A549 (cell line): ENCODE measurements at regions not wholly inside any gene's neighbourhood (a gene's known extent, or its start where the extent isn't known, plus 50 kb on each side); places are given as distances from the start of the nearest gene placed in this dataset.

Experiments
- ATAC-seq, 2 experiments: fragments of 200-7000 bp in 1 of 2; fragments of >200 bp in 1 of 2; cut with Nextera tagmentation in 1 of 2; cut with Tn5 transposase in 1 of 2; 3 replicates each; pipeline versions ENCODE4 v1.8.0 to v1.9.1; 2018 to 2020; ENCODE audit warnings: mild to moderate bottlenecking in 1 of 2, moderate library complexity in 1 of 2
- CTCF ChIA-PET: fragments of 300-600 bp; sonication (Branson Sonifier 250); formaldehyde crosslinking; extraction: SDS; loops from one replicate; lab custom pipeline; 2021; ENCODE audit warnings: antibody characterized with exemption, inconsistent platforms; lab: Yijun Ruan, JAX
- POLR2A ChIA-PET: fragments of 350-600 bp; formaldehyde crosslinking; extraction: SDS; loops from one replicate; lab custom pipeline; 2021; ENCODE audit warnings: antibody characterized with exemption, inconsistent platforms; lab: Yijun Ruan, JAX
- DNase-seq, 2 experiments: peaks; one replicate each; pipeline versions ENCODE4 v3.0.0 to v3.0.0-alpha.2; 2011 to 2016; ENCODE audit warnings: low read depth in 1 of 2, low spot score in 1 of 2
- FAIRE-seq: peaks from 2 replicates; lab custom pipeline; 2011; peaks lifted over from hg19 to GRCh38; lab: Jason Lieb, UNC
- H3K27ac ChIP-seq, 2 experiments: fragments of >200 bp; sonication (Bioruptor Twin); formaldehyde crosslinking; 3 replicates each; pipeline ENCODE4 v1.5.1; 2016 to 2017
- H3K4me1 ChIP-seq: fragments of >200 bp; sonication (Bioruptor Twin); formaldehyde crosslinking; 3 replicates; pipeline ENCODE4 v1.6.1; 2016
- H3K4me2 ChIP-seq: fragments of >200 bp; sonication (Bioruptor Twin); formaldehyde crosslinking; 3 replicates; pipeline ENCODE4 v1.6.1; 2016
- H3K4me3 ChIP-seq: fragments of >200 bp; sonication (Bioruptor Twin); formaldehyde crosslinking; 3 replicates; pipeline ENCODE4 v1.5.1; 2016
- H3K9me3 ChIP-seq: fragments of >200 bp; sonication (Bioruptor Twin); formaldehyde crosslinking; 3 replicates; pipeline ENCODE4 v1.6.1; 2016
- BHLHE40 ChIP-seq: IDR thresholded peaks from 2 replicates; pipeline ENCODE4 v1.6.1; 2012; ENCODE audit warnings: low read depth, low read length, inconsistent platforms
- CBX2 ChIP-seq: fragments of 200-600 bp; sonication (generic); IDR thresholded peaks from 2 replicates; pipeline ENCODE4 v1.6.1; 2016; ENCODE audit warnings: low read depth, mild to moderate bottlenecking, borderline replicate concordance
- CHD2 ChIP-seq: fragments of 150-350 bp; IDR thresholded peaks from 2 replicates; pipeline ENCODE4 v1.6.1; 2014; ENCODE audit warnings: low read length; ENCODE audit not compliant: partially characterized antibody
- CHD4 ChIP-seq: fragments of 200-600 bp; sonication (generic); IDR thresholded peaks from 2 replicates; pipeline ENCODE4 v1.6.1; 2016; ENCODE audit warnings: antibody characterized with exemption, mild to moderate bottlenecking, borderline replicate concordance
- EHF ChIP-seq: fragments of 250-450 bp; sonication (Bioruptor Pico); IDR thresholded peaks from 2 replicates; pipeline ENCODE4 v1.5.0; 2020; ENCODE audit warnings: mild to moderate bottlenecking
- ESRRA ChIP-seq: fragments of 150-350 bp; IDR thresholded peaks from 2 replicates; pipeline ENCODE4 v1.6.1; 2014; ENCODE audit warnings: mild to moderate bottlenecking, low read length, borderline replicate concordance
- HEYL ChIP-seq: fragments of 250-450 bp; sonication (Bioruptor Pico); IDR thresholded peaks from 2 replicates; pipeline ENCODE4 v1.8.0; 2021; ENCODE audit warnings: mild to moderate bottlenecking, moderate library complexity
- HOXA7 ChIP-seq: fragments of 250-450 bp; sonication (Bioruptor Pico); IDR thresholded peaks from 2 replicates; pipeline ENCODE4 v1.5.0; 2020; ENCODE audit warnings: mild to moderate bottlenecking, moderate library complexity
- JUNB ChIP-seq: fragments of >200 bp; sonication (Bioruptor Twin); formaldehyde crosslinking; IDR thresholded peaks from 2 replicates; pipeline ENCODE4 v1.6.1; 2016
- KDM1A ChIP-seq: fragments of 200-600 bp; sonication (generic); IDR thresholded peaks from 2 replicates; pipeline ENCODE4 v1.6.1; 2016; ENCODE audit warnings: low read depth, mild to moderate bottlenecking
- KDM5A ChIP-seq: fragments of 200-600 bp; sonication (generic); IDR thresholded peaks from 2 replicates; pipeline ENCODE4 v1.6.1; 2016; ENCODE audit warnings: antibody characterized with exemption, mild to moderate bottlenecking
- MAZ ChIP-seq: fragments of 150-350 bp; IDR thresholded peaks from 2 replicates; pipeline ENCODE4 v1.6.1; 2014; ENCODE audit warnings: antibody characterized with exemption, low read depth, low read length, borderline replicate concordance
- NFE2L2 ChIP-seq: fragments of 150-350 bp; conservative IDR thresholded peaks from 2 replicates; pipeline ENCODE4 v1.6.1; 2014; ENCODE audit warnings: low read length
- POLR2A ChIP-seq: IDR thresholded peaks from 2 replicates; pipeline ENCODE4 v1.6.1; 2012; ENCODE audit warnings: mild to moderate bottlenecking, low read length
- POLR2AphosphoS2 ChIP-seq: conservative IDR thresholded peaks from 2 replicates; pipeline ENCODE4 v1.6.1; 2012; ENCODE audit warnings: low read length, improper control_type of control experiment, inconsistent platforms
- RARB ChIP-seq: fragments of 250-450 bp; sonication (Bioruptor Pico); IDR thresholded peaks from 2 replicates; pipeline ENCODE4 v1.8.0; 2021; ENCODE audit warnings: mild to moderate bottlenecking, moderate library complexity
- SREBF2 ChIP-seq: fragments of 450-650 bp; IDR thresholded peaks from 2 replicates; pipeline ENCODE4 v1.6.1; 2014; ENCODE audit warnings: mild to moderate bottlenecking, moderate library complexity
- TP53 ChIP-seq: fragments of 250-450 bp; sonication (Bioruptor Pico); IDR thresholded peaks from 2 replicates; pipeline ENCODE4 v1.5.0; 2021; ENCODE audit warnings: mild to moderate bottlenecking, moderate library complexity
- ZFP36 ChIP-seq: fragments of 450-650 bp; IDR thresholded peaks from 2 replicates; pipeline ENCODE4 v1.6.1; 2014; ENCODE audit warnings: borderline replicate concordance; ENCODE audit not compliant: partially characterized antibody
- ZNF302 ChIP-seq: fragments of 250-450 bp; sonication (Bioruptor Pico); IDR thresholded peaks from 2 replicates; pipeline ENCODE4 v1.9.0; 2021; ENCODE audit warnings: inconsistent platforms, mild to moderate bottlenecking, moderate library complexity
- WGBS: methylation state at CpG from one replicate; pipeline ENCODE4 v1.1.6; 2017; ENCODE audit errors: missing lambda C conversion rate; 5-methylcytosine and 5-hydroxymethylcytosine counted together
- TF ChIP-seq, protein P1 (sequence below): fragments of >200 bp; sonication (Bioruptor Twin); formaldehyde crosslinking; IDR thresholded peaks from 2 replicates; pipeline ENCODE4 v1.6.1; 2016
- TF ChIP-seq, protein P2 (sequence below): fragments of 150-350 bp; IDR thresholded peaks from 2 replicates; pipeline ENCODE4 v1.6.1; 2014; ENCODE audit warnings: low read depth, mild to moderate bottlenecking, low read length
- TF ChIP-seq, protein P3 (sequence below): IDR thresholded peaks from 2 replicates; pipeline ENCODE4 v1.6.1; 2012
- TF ChIP-seq, protein P4 (sequence below): IDR thresholded peaks from 2 replicates; pipeline ENCODE4 v1.6.1; 2012; ENCODE audit warnings: low read depth, borderline replicate concordance
- TF ChIP-seq, protein P5 (sequence below): fragments of >200 bp; sonication (Bioruptor Twin); formaldehyde crosslinking; IDR thresholded peaks from 3 replicates; pipeline ENCODE4 v1.5.1; 2016
- TF ChIP-seq, protein P6 (sequence below): fragments of 200-600 bp; sonication (generic); IDR thresholded peaks from 2 replicates; pipeline ENCODE4 v1.6.1; 2016; ENCODE audit warnings: antibody characterized with exemption, mild to moderate bottlenecking, moderate library complexity

DNA sequence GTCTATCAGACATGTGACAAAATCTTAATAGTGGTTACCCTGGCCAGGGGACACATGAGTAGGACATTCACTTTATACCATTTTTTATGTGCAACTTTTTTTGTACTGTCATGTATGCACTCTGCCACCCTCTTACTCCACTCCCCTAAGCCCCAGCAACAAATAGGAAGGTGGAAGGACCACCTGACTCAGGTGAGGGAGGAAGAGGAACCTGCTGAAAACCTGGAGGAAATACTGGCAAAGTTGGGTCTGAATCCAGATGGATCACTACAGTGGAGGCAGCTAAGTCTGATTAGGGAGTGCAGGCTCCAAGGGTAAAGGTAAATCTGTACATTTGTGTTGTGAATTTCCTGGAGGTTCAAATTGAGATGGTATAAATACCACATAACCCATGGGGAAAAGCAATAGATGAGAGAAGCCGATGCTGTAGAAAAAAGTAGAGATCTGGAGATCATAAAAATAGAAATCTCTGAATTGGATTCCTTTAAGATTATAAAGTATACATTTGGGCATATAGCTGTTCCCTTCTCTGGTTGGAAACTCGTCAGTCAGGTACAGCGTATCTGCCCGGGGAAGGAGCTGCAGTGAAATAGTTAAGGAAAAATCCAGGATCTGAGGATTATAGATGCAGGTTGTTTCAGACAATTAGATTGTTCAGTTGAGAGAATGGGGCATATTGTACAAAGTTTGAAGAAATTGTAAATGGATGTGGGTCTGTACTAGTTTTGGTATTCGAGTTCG lies 52.2 kb upstream of the OR9Q1 start:
- TF ChIP-seq TP53 (CRISPR knock-in tag), result no peak
- no peak for TF ChIP-seq ZFP36
- TF ChIP-seq CBX2, result no peak
- no peak for TF ChIP-seq RARB (CRISPR knock-in tag)
- TF ChIP-seq SREBF2, result no peak
- TF ChIP-seq, protein P1, sequence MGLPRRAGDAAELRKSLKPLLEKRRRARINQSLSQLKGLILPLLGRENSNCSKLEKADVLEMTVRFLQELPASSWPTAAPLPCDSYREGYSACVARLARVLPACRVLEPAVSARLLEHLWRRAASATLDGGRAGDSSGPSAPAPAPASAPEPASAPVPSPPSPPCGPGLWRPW, result no peak
- no peak for TF ChIP-seq HOXA7
- no peak for TF ChIP-seq NFE2L2
- TF ChIP-seq KDM1A, result no peak
- TF ChIP-seq, protein P2, sequence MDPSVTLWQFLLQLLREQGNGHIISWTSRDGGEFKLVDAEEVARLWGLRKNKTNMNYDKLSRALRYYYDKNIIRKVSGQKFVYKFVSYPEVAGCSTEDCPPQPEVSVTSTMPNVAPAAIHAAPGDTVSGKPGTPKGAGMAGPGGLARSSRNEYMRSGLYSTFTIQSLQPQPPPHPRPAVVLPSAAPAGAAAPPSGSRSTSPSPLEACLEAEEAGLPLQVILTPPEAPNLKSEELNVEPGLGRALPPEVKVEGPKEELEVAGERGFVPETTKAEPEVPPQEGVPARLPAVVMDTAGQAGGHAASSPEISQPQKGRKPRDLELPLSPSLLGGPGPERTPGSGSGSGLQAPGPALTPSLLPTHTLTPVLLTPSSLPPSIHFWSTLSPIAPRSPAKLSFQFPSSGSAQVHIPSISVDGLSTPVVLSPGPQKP, result no peak
- TF ChIP-seq, protein P3, sequence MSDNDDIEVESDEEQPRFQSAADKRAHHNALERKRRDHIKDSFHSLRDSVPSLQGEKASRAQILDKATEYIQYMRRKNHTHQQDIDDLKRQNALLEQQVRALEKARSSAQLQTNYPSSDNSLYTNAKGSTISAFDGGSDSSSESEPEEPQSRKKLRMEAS, result no peak
- TF ChIP-seq CHD4, result no peak
- TF ChIP-seq MAZ, result no peak
- TF ChIP-seq, protein P4, sequence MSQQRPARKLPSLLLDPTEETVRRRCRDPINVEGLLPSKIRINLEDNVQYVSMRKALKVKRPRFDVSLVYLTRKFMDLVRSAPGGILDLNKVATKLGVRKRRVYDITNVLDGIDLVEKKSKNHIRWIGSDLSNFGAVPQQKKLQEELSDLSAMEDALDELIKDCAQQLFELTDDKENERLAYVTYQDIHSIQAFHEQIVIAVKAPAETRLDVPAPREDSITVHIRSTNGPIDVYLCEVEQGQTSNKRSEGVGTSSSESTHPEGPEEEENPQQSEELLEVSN, result no peak
- no peak for TF ChIP-seq CHD2
- TF ChIP-seq ZNF302 (CRISPR knock-in tag), result no peak
- TF ChIP-seq EHF (CRISPR knock-in tag), result no peak
- TF ChIP-seq, protein P5, sequence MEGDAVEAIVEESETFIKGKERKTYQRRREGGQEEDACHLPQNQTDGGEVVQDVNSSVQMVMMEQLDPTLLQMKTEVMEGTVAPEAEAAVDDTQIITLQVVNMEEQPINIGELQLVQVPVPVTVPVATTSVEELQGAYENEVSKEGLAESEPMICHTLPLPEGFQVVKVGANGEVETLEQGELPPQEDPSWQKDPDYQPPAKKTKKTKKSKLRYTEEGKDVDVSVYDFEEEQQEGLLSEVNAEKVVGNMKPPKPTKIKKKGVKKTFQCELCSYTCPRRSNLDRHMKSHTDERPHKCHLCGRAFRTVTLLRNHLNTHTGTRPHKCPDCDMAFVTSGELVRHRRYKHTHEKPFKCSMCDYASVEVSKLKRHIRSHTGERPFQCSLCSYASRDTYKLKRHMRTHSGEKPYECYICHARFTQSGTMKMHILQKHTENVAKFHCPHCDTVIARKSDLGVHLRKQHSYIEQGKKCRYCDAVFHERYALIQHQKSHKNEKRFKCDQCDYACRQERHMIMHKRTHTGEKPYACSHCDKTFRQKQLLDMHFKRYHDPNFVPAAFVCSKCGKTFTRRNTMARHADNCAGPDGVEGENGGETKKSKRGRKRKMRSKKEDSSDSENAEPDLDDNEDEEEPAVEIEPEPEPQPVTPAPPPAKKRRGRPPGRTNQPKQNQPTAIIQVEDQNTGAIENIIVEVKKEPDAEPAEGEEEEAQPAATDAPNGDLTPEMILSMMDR, result no peak
- TF ChIP-seq KDM5A, result no peak

DNA sequence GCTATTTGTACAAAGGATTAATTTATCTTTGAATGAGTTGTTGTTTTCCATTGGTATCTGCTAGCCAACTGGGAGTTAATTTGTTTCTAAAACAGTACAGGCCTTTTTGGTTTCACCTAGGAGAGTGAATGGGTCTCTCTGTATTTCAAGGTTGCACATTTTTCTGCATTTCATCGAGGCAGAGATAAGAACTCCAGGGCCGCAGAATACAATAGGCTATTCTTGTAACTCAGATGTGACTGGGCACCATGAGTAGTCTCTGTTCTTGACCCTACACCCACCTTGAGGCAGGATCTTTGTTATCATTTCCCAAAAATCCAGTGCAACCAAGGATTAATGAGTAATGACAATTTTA lies 51.7 kb upstream of the OR9Q1 start:
- FAIRE-seq (no peak), ATAC-seq (no peak), DNase-seq (no peak)
- Histone ChIP-seq H3K4me1 (no peaks in the 10 kb centered on the region), H3K27ac (no peak overlapping the region), H3K9me3 (no peaks in the 10 kb centered on the region)
- POLR2A ChIA-PET, result no interaction called here
- CTCF ChIA-PET, result no interaction called here
- 51% methylated on average over 2 of the region's 2 CpGs for WGBS
- TF ChIP-seq ZFP36 (no peak), JUNB (no peak), BHLHE40 (no peak), CBX2 (no peak), POLR2A (no peak), POLR2AphosphoS2 (no peak), HOXA7 (no peak), ESRRA (no peak), HEYL (no peak)
- TF ChIP-seq, protein P6, sequence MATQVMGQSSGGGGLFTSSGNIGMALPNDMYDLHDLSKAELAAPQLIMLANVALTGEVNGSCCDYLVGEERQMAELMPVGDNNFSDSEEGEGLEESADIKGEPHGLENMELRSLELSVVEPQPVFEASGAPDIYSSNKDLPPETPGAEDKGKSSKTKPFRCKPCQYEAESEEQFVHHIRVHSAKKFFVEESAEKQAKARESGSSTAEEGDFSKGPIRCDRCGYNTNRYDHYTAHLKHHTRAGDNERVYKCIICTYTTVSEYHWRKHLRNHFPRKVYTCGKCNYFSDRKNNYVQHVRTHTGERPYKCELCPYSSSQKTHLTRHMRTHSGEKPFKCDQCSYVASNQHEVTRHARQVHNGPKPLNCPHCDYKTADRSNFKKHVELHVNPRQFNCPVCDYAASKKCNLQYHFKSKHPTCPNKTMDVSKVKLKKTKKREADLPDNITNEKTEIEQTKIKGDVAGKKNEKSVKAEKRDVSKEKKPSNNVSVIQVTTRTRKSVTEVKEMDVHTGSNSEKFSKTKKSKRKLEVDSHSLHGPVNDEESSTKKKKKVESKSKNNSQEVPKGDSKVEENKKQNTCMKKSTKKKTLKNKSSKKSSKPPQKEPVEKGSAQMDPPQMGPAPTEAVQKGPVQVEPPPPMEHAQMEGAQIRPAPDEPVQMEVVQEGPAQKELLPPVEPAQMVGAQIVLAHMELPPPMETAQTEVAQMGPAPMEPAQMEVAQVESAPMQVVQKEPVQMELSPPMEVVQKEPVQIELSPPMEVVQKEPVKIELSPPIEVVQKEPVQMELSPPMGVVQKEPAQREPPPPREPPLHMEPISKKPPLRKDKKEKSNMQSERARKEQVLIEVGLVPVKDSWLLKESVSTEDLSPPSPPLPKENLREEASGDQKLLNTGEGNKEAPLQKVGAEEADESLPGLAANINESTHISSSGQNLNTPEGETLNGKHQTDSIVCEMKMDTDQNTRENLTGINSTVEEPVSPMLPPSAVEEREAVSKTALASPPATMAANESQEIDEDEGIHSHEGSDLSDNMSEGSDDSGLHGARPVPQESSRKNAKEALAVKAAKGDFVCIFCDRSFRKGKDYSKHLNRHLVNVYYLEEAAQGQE, result no peak
- TF ChIP-seq, all 56 proteins: peak for 0
- Histone ChIP-seq H3K4me3 (no peak overlapping the region), H3K4me2 (no peak overlapping the region)

More for the DNA sequence above, 52.2 kb upstream of the OR9Q1 start:
- CTCF ChIA-PET, result no interaction called here
- POLR2A ChIA-PET, result no interaction called here
- Histone ChIP-seq H3K9me3 (no peaks in the 10 kb centered on the region), H3K4me2 (no peak overlapping the region), H3K27ac (no peak overlapping the region), H3K4me1 (no peaks in the 10 kb centered on the region), H3K4me3 (no peak overlapping the region)
- ATAC-seq (no peak), DNase-seq (no peak), FAIRE-seq (no peak)
- WGBS, result 45% methylated on average over 6 of the region's 6 CpGs
